ENCODE measurements at regions not wholly inside any gene's neighbourhood (a gene's known extent, or its start where the extent isn't known, plus 50 kb on each side); places are given as distances from the start of the nearest gene placed in this dataset.

GRCh38 chr1:82160036-82160435, 359.3 kb downstream of the ADGRL2 start:
- TF ChIP-seq CTCF (IDR thresholded peaks at IDR 0.05) (no peak), POLR2A (IDR thresholded peaks at IDR 0.05) (no peak)

Measured in uterus (tissue), 2 donors.